Muscle of leg (tissue), 3 donors: ENCODE measurements at regions not wholly inside any gene's neighbourhood (a gene's known extent, or its start where the extent isn't known, plus 50 kb on each side); places are given as distances from the start of the nearest gene placed in this dataset.
"Not testable (repeated sequence)": the region's sequence is repeated elsewhere in the genome, so short reads cannot be mapped to it uniquely, and the experiment has no call there.

Source experiments
- DNase-seq: peaks from one replicate; pipeline ENCODE4 v3.0.0; 2013
- H3K27ac ChIP-seq: one replicate; pipeline ENCODE4 v1.5.1; 2013; ENCODE audit warnings: mild to moderate bottlenecking, low read length, control low read depth
- H3K27me3 ChIP-seq: one replicate; pipeline ENCODE4 v1.6.1; 2013; ENCODE audit warnings: low read length; ENCODE audit not compliant: control insufficient read depth, insufficient read depth
- H3K36me3 ChIP-seq: one replicate; pipeline ENCODE4 v1.6.1; 2013; ENCODE audit warnings: low read length; ENCODE audit not compliant: control insufficient read depth, insufficient read depth
- H3K4me1 ChIP-seq: one replicate; pipeline ENCODE4 v1.6.1; 2013; ENCODE audit warnings: low read length; ENCODE audit not compliant: control insufficient read depth, insufficient read depth
- H3K4me3 ChIP-seq: one replicate; pipeline ENCODE4 v1.5.1; 2013; ENCODE audit warnings: low read length, control low read depth
- H3K9me3 ChIP-seq: replicated peaks from 2 replicates; pipeline ENCODE4 v1.6.1; 2013; ENCODE audit warnings: low read depth, low read length; ENCODE audit not compliant: control insufficient read depth
- WGBS: methylation state at CpG from one replicate; pipeline ENCODE4 v1.1.5; 2013; ENCODE audit warnings: missing lambda C conversion rate; ENCODE audit not compliant: insufficient coverage; 5-methylcytosine and 5-hydroxymethylcytosine counted together

GRCh38 chr4:144410230-144410783, 235.6 kb upstream of the HHIP start:
- no peak for DNase-seq
- WGBS = 44% methylated on average over 1 of the region's 2 CpGs
- H3K27ac ChIP-seq = no peak overlapping the region
- H3K9me3 ChIP-seq = no peaks in the 10 kb centered on the region
- H3K36me3 ChIP-seq = no peaks in the 10 kb centered on the region
- H3K4me1 ChIP-seq = no peaks in the 10 kb centered on the region
- no peak overlapping the region for H3K4me3 ChIP-seq
- H3K27me3 ChIP-seq = no peaks in the 10 kb centered on the region

DNA sequence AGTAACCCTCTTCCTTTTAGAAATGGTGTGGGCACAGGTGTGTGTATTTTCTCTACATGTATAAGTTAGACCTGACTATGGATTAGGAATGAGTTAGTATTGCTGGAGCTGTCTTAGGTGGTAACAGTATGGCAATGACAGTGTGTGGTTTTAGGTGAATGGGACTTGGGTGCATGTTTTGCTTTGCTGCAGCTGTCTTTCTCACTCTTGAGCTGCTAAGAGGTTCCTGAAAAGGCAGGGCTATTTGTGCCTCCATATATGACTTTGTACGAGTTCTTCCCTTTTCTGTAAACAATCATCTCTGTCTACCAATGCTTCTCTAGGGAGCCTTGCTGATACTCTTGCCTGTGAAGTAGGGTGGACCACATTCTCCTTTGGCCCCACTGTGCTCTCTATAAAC, 234.8 kb upstream of the HHIP start:
- no peak overlapping the region for H3K27ac ChIP-seq
- H3K36me3 ChIP-seq = no peaks in the 10 kb centered on the region
- DNase-seq = no peak
- H3K9me3 ChIP-seq = no peaks in the 10 kb centered on the region
- no CpG with 5 or more reads among the region's 1 CpG for WGBS
- H3K4me1 ChIP-seq = no peaks in the 10 kb centered on the region
- H3K27me3 ChIP-seq = no peaks in the 10 kb centered on the region
- H3K4me3 ChIP-seq = no peak overlapping the region

- Histone ChIP-seq H3K9me3 (no peaks in the 10 kb centered on the region), H3K36me3 (no peaks in the 10 kb centered on the region), H3K4me3 (no peak overlapping the region), H3K4me1 (no peaks in the 10 kb centered on the region), H3K27ac (no peak overlapping the region), H3K27me3 (no peaks in the 10 kb centered on the region)
- no peak for DNase-seq
Measured at GRCh38 chr4:144411700-144412099, 234.3 kb upstream of the HHIP start.

DNA sequence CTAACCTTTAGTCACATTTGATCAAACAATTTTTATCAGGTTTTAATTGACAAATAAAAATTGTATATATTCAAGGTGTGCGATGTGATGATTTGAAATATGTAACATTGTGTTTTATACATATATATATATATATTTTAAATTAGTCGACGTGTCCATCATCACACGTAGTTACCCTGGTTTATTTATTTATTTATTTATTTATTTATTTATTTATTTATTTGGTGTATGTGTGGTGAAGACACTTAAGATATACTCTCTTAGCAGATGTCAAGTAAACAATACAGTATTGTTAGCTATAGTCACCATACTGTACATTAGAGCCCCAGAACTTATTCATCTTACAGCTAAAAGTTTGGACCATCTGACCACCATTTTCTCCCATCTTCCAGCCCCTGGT, 224.9 kb upstream of the HHIP start:
- WGBS = no CpG with 5 or more reads among the region's 4 CpGs

DNA sequence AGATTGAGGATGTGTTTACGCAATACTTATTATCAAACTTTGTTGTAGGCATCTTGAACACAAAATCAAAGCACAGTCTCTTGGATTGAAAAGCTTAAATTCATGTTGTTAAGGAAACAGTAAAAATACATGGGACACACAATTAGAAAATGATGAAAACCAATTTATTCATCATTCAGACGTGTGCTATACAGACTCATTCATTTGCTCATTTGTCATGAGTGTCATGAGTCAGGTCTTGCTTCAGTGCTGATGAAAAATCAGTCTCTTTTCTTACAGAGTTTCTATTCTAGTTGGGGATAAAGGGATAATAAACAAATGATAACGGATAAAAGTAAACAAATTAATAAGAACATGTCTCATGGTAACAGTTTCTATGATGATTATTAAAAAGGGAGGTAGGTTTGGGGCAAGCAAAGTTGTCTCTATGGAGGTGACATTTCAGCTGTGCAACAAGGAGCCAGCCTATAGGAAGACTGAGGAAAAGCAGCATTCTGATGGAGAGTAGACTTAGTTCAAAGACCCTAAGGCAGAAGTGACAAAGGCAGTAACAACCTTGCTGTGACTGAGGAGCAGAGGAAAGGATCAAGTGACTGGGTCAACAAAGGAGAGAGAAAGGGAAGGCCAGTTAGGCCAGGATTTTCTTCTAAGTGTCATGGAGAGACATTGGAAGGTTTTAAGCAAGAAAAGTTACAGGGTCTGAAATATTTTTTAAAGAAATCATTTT, 224.0 kb upstream of the HHIP start:
- Histone ChIP-seq H3K9me3 (no peaks in the 10 kb centered on the region), H3K27me3 (no peaks in the 10 kb centered on the region), H3K27ac (no peak overlapping the region), H3K36me3 (no peaks in the 10 kb centered on the region), H3K4me1 (no peaks in the 10 kb centered on the region), H3K4me3 (no peak overlapping the region)
- no CpG with 5 or more reads among the region's 3 CpGs for WGBS
- DNase-seq = no peak

More for the DNA sequence above, 224.9 kb upstream of the HHIP start:
- Histone ChIP-seq H3K4me1 (no peaks in the 10 kb centered on the region), H3K27me3 (no peaks in the 10 kb centered on the region), H3K36me3 (no peaks in the 10 kb centered on the region), H3K27ac (no peak overlapping the region), H3K4me3 (no peak overlapping the region), H3K9me3 (no peaks in the 10 kb centered on the region)
- no peak for DNase-seq

- Histone ChIP-seq H3K36me3 (no peaks in the 10 kb centered on the region), H3K9me3 (no peaks in the 10 kb centered on the region), H3K27me3 (no peaks in the 10 kb centered on the region), H3K27ac (no peak overlapping the region), H3K4me3 (no peak overlapping the region), H3K4me1 (no peaks in the 10 kb centered on the region)
- DNase-seq = no peak
Measured at GRCh38 chr4:144423930-144424329, 222.0 kb upstream of the HHIP start.

DNA sequence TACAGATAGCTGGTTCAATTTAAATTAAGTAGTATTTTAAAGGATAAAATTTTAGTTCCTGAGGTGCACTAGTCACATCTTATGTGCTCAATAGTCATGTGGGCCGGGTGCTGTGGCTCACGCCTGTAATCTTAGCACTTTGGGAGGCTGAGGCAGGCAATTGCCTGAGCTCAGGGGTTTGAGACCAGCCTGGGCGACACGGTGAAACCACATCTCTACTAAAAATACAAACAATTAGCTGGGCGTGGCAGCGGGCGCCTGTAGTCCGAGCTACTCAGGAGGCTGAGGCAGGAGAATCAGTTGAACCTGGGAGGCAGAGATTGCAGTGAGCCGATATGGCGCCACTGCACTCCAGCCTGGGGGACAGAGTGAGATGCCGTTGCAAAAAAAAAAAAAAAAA, 219.9 kb upstream of the HHIP start:
- not testable (repeated sequence) for DNase-seq, H3K27me3 ChIP-seq, H3K4me1 ChIP-seq, H3K4me3 ChIP-seq, H3K27ac ChIP-seq, H3K36me3 ChIP-seq, H3K9me3 ChIP-seq
- WGBS = 82% methylated on average over 5 of the region's 11 CpGs

GRCh38 chr4:144442713-144443112, 203.2 kb upstream of the HHIP start:
- H3K9me3 ChIP-seq = no peaks in the 10 kb centered on the region
- H3K4me3 ChIP-seq = no peak overlapping the region
- WGBS = 62% methylated on average over 2 of the region's 3 CpGs
- no peak for DNase-seq
- no peaks in the 10 kb centered on the region for H3K36me3 ChIP-seq
- H3K4me1 ChIP-seq = no peaks in the 10 kb centered on the region
- H3K27me3 ChIP-seq = no peaks in the 10 kb centered on the region
- H3K27ac ChIP-seq = no peak overlapping the region

DNA sequence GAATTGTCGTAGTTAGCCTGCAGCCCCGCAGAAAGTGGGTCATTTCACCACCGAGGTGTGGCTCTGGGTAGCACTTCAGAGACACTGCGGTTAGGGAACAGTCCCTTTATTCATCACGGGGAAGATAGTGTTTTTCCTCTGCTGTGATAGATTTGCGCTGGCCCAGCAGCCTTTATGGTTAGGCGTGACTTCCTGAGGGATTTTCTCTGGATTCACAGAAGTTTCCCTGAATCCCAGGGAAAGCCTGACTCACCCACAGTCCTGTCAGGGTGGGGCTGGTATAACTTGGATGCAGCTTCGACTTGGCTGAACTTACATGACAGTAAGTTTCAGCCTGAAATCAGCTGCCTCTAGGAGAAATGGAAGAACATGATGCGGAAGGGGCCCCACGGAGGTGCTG, 196.3 kb upstream of the HHIP start:
- 49% methylated on average over 7 of the region's 10 CpGs for WGBS
- H3K36me3 ChIP-seq = no peaks in the 10 kb centered on the region
- no peak overlapping the region for H3K27ac ChIP-seq
- H3K4me1 ChIP-seq = peaks cover 3% of the 10 kb centered on the region
- no peak overlapping the region for H3K4me3 ChIP-seq
- no peaks in the 10 kb centered on the region for H3K27me3 ChIP-seq
- peak; percentile 76 for DNase-seq
- no peaks in the 10 kb centered on the region for H3K9me3 ChIP-seq

DNA sequence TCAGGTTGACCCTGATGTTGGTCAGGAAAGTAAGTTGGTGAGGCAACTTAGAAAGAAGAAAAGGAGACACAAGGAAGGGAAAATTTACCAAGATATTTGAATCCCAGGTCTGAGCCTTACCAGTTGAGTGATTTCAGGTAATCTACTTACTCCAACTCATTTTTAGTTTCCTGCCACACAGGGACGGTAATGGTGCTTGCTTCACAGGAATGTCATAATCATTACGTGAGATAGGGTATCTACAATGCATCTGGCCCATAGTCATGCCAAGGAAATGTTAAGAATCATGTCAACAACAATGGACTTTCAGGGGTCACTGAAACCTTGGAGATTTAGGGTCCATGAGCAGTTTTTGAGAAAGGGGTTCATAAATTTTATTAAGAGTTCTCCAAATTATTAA, 195.4 kb upstream of the HHIP start:
- Histone ChIP-seq H3K4me3 (no peak overlapping the region), H3K27ac (no peak overlapping the region), H3K36me3 (no peaks in the 10 kb centered on the region), H3K27me3 (no peaks in the 10 kb centered on the region), H3K9me3 (no peaks in the 10 kb centered on the region), H3K4me1 (peaks cover 3% of the 10 kb centered on the region)
- no peak for DNase-seq
- WGBS = 100% methylated on average over 1 of the region's 2 CpGs
